Testis (tissue), 2 donors: ENCODE measurements at regions not wholly inside any gene's neighbourhood (a gene's known extent, or its start where the extent isn't known, plus 50 kb on each side); places are given as distances from the start of the nearest gene placed in this dataset.

ENCODE experiments used
- CTCF ChIP-seq, 3 experiments: fragments of 450-650 bp in 2 of 3; fragments of 200-600 bp in 1 of 3; sonication (generic) in 1 of 3; IDR thresholded peaks; one replicate each; pipeline ENCODE4 v1.5.1; 2016 to 2019; ENCODE audit warnings: antibody characterized with exemption in 3 of 3, mild to moderate bottlenecking in 2 of 3, moderate library complexity in 1 of 3
- POLR2A ChIP-seq: fragments of 450-650 bp; IDR thresholded peaks from one replicate; pipeline ENCODE4 v1.6.1; 2017; ENCODE audit warnings: antibody characterized with exemption, mild to moderate bottlenecking, moderate library complexity

GRCh38 chr10:52678611-52679010 lies 94.0 kb downstream of the MBL2 start:
- TF ChIP-seq CTCF (IDR thresholded peaks at IDR 0.05) (no peak), POLR2A (no peak)
